T-helper 1 cell treated with Interleukin-12 subunit alpha and Interleukin-12 subunit beta and Interleukin-4 antibody, amounts not matched to agents 30 ng/mL and 1 ng/mL, for 36 hours (primary cell): ENCODE measurements at regions not wholly inside any gene's neighbourhood (a gene's known extent, or its start where the extent isn't known, plus 50 kb on each side); places are given as distances from the start of the nearest gene placed in this dataset.
"Not testable (repeated sequence)": the region's sequence is repeated elsewhere in the genome, so short reads cannot be mapped to it uniquely, and the experiment has no call there.

Source experiments
- intact Hi-C: fragments of 100-400 bp; cut with micrococcal nuclease; formaldehyde crosslinking; loops from one replicate; pipeline ENCODE4 v1.15.1; 2024

DNA sequence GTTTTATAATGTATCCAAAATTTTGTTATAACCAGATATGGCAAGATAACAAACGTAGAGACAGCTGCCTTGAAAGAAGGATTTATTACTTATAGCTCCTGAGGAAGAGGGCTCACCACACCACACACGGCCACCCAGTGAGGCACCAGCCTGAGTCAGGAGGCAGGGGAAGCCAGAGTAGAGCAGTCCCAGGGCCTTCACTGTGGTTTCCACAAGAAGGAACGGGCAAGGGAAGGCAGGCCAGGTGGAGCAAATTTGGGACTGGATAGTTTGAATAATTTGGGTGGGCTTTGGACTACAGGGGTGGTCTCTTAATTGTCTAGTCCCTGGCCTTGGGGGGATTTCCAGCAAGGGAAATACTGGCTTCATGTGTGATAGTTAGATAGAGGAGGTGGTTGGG, 72.5 kb downstream of the RRAGC start:
- intact Hi-C loops, result no loop called here

- intact Hi-C loops, result no loop called here
These were observed 73.5 kb downstream of the RRAGC start for GRCh38 chr1:38786040-38786436.

- intact Hi-C loops, result no loop called here
These were observed 74.1 kb downstream of the RRAGC start for GRCh38 chr1:38785285-38786039.

DNA sequence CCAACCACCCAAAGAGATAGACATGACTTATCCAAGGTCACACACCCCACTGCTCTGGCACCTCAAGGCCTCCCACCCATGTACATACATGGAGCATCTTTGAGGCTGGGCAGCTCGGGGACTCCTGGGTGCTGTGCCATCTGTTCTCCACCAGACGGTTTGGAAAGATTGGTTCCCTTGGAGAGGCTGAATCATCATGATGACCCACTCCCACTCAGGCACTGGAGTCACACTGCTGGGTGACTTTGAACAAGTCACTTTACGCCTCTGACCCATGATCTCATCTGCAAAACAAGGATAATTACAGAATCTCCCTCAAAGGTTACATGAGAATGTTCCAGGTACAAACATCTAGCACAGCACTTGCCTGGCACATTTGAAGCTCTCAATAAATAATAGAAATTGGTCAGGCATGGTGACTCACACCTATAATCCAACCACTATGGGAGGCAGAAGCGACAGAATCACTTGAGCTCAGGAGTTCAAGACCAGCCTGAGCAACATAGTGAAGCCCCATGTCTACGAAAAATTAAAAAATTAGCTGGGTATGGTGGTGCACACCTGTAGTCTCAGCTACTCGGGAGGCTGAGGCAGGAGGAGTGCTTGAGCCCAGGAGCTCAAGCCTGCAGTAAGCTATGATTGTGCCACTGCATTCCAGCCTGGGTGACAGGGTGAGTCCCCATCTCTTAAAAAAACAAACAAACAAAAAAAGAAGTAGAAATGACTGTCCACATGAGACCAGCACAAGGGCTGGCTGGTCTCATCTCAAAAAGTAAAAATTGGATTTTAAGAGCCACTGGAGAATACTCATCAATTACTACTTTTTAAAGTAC, 74.9 kb downstream of the RRAGC start:
- intact Hi-C loops, result no loop called here

- intact Hi-C loops, result no loop called here
These were observed 75.8 kb downstream of the RRAGC start for GRCh38 chr1:38783640-38784229.

GRCh38 chr1:38781872-38782617, 77.5 kb downstream of the RRAGC start:
- intact Hi-C loops, result no loop called here

DNA sequence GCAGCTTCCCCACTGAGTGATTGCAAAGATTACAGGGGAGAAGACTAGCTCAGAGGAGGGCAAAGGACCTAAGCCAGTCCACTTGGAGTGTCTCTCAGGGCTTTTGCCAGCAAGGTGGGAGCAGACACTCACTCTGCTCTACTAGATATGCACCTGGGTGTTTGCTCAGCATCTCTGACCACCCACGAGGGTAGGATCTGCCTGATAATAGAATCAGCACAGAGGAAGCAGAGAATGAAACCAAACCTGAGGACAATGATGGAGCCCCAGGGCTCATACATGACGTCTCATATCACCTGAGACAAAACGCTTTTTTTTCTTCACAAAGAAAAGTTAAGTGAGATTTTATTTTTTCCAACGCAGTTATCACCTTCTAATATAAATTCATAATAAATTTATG, 79.4 kb downstream of the RRAGC start:
- intact Hi-C loops, result no loop called here

GRCh38 chr1:38779491-38779890, 80.1 kb downstream of the RRAGC start:
- intact Hi-C loops, result no loop called here

DNA sequence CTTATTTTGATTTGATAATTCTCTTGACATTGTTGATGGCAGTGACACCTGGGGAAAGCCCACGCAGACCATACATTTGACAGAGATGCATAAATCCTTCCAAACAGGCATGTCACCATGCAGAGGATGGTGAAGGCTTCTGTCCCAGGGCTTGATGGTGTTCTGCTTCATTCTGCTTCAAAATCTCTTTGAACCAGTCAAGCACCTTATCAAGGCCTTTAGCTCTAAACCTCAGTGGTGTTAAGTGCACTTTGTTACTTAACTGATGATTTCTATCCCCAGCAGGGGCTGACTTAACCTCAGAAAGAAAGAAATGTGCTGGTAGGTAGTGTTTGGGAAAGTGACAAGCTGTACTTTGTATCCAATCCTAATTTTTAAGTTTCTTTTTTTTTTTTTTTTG, 81.1 kb downstream of the RRAGC start:
- intact Hi-C loops, result no loop called here

DNA sequence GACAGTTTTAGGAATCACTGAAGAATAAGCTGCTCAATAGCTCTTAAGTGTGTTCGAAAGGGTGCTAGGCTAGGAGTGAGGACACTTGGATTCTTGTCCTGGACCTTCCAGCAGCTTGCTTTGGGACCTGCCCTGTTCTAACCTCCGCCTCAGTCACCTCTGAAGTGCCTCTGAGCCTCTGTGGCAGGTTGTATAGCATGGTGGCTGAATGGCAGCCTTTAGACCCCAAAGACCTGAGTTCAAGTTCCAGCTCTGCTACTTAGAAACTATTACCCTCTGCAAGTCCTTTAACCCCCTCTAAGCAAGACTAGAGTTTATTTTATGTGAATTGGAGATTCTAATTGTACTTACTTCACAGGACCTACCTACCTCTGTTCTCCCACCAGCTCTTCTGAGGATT, 81.5 kb downstream of the RRAGC start:
- intact Hi-C loops, result no loop called here

DNA sequence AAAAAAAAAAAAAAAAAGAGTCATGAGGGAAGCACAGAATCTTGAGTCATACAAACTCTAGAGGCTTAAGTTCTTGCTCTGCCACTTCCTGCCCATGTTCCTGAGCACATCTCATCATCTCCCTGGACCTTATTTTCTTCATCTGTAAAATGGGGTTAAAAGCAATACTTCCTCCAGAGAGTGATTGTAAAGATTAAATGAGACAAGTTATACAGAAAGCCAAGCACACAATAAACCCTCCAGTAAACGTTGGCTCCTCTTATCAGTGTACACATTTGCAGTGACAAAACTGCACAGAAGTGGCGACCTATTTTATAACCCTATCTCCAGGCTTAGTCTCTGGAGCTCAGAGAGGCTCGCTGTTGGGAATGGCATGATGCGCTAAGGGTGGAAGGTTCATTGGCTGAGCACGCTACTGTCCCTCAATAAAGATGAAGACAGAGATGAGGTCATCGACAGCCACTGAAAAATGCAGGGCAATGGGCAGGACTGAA, 82.1 kb downstream of the RRAGC start:
- intact Hi-C loops, result no loop called here

DNA sequence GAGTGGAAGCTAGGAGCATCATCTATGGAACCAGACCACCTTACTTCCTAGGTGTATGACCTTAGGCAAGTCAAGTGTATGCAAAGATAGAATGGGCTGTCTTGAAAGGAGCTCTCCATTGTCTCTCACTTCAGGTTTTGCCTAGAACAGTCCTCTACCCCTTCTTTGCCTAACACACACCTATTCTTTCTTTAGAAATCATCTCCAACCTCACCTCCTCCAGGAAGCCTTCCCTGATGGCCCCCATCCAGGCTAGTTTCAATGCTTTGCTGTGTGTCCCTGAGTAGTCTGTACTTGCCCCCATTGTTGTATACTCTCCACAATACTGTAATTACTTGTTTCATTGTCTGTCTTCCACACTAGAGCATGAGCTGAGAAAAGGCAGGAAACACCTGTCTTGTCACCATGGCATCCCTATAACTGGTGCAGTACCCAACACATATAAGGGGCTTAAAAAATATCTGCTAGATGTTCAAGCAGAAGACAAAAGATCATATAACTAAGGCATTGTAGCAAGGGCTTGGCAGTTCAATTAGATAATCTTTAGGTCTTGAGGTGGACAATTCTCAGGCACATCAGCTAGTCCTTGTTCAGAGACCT, 83.0 kb downstream of the RRAGC start:
- intact Hi-C loops, result no loop called here

DNA sequence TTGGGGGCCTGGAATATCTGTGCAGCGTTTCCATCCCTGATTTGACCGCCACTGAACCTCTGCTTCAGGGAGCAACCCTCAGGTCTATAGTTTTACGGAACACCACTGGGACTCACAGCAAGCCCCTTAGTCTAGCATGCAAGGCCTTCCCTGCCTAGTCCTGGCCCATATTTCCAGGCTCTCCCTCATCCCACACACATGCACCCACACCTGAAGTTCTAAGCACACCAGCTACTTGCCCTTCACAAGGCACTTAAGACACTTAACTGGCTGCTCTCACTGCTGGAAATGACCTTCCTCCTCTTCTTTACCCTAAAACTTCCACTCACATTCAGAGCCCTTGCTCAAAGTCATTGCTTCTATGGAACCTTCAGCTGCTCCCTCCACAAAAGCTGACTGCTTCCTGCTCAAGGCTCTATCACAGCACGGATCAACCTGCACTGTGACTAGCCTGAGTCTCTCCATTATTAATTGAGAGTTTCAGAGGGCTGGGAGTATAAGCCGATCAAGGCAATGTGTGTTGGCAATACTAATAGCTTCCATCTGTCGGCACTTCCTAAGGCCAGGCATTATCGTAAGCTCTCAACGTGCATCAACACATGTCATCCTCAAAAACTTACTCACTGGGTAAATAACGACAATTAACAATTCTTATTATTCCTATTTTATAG, 84.3 kb downstream of the RRAGC start:
- intact Hi-C loops, result no loop called here

- intact Hi-C loops, result no loop called here
These were observed 86.1 kb downstream of the RRAGC start for GRCh38 chr1:38773483-38773882.

DNA sequence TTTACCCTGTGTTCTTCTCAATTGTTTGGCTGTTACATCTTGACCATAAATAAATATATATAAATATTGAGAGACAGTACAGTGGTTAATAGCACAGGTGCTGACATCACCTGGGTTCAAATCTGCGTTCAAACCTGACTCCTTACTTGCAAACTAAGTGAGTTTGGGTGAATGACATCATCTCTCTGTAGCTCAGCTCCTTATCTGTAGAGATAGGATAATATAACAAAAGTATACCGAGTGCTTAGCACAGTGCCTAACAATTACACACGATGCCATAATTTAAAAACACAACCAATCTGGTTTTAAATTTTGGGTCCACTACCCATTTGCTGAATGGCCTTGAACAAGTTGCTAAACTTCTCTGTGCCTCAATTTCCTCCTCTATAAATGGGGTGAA, 86.6 kb downstream of the RRAGC start:
- intact Hi-C loops, result no loop called here

DNA sequence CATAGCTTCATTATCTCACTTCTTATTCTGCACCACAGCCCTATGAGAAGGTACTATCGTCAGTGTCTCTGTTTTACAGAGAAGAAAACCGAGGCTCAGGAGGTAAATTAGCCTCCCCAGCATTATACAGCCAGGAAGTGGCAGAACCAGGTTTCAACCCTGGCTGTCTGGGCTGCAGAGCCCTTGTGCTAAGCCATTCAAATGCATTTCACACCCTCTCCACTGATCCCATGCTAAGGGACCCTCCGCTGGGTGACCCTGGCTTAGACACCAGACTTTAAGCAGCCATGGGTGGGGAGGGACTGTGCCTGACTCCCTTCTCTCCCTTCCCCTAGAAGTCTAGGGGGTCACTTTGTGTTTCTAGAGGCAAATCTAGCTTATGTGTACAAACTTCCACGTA, 87.5 kb downstream of the RRAGC start:
- intact Hi-C loops, result no loop called here

DNA sequence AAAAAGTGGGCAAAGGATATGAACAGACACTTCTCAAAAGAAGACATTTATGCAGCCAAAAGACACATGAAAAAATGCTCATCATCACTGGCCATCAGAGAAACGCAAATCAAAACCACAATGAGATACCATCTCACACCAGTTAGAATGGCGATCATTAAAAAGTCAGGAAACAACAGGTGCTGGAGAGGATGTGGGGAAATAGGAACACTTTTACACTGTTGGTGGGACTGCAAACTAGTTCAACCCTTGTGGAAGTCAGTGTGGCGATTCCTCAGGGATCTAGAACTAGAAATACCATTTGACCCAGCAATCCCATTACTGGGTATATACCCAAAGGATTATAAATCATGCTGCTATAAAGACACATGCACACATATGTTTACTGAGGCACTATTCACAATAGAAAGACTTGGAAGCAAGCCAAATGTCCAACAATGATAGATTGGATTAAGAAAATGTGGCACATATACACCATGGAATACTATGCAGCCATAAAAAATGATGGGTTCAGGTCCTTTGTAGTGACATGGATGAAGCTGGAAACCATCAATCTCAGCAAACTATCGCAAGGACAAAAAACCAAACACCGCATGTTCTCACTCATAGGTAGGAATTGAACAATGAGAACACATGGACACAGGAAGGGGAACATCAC, 88.9 kb downstream of the RRAGC start:
- intact Hi-C loops, result not testable (repeated sequence)

GRCh38 chr1:38766125-38766524, 93.4 kb downstream of the RRAGC start:
- intact Hi-C loops, result no loop called here

- intact Hi-C loops, result no loop called here
These were observed 96.5 kb downstream of the RRAGC start for GRCh38 chr1:38763121-38763520.

- intact Hi-C loops, result no loop called here
These were observed 99.0 kb downstream of the RRAGC start for GRCh38 chr1:38760562-38760961.
